OCI-LY3 (cell line): ENCODE measurements at regions not wholly inside any gene's neighbourhood (a gene's known extent, or its start where the extent isn't known, plus 50 kb on each side); places are given as distances from the start of the nearest gene placed in this dataset.
"Not testable (repeated sequence)": the region's sequence is repeated elsewhere in the genome, so short reads cannot be mapped to it uniquely, and the experiment has no call there.

Experiments
- H2AFZ ChIP-seq: fragments of 200-600, 300-600 bp; shearing (Covaris generic); 2 replicates; pipeline ENCODE4 v1.6.0; 2014; ENCODE audit warnings: antibody characterized with exemption, low read depth, low read length
- H3K27ac ChIP-seq: fragments of 200-600, 300-600 bp; sonication (generic); 2 replicates; pipeline ENCODE4 v1.5.1; 2014; ENCODE audit warnings: mild to moderate bottlenecking, low read length, moderate library complexity, mixed read lengths
- H3K27me3 ChIP-seq: fragments of 200-600, 300-600 bp; sonication (generic); 2 replicates; pipeline ENCODE4 v1.6.1; 2014; ENCODE audit warnings: low read depth, low read length, mixed read lengths
- H3K36me3 ChIP-seq: fragments of 200-600, 300-600 bp; sonication (generic); replicated peaks from 2 replicates; pipeline ENCODE3; 2014; ENCODE audit warnings: low read depth, low read length, mixed read lengths
- H3K4me1 ChIP-seq: fragments of 300-600, 200-600 bp; sonication (generic); 2 replicates; pipeline ENCODE4 v1.6.1; 2014; ENCODE audit warnings: low read length, mixed read lengths
- H3K4me2 ChIP-seq: fragments of 200-600, 300-600 bp; sonication (generic); 2 replicates; pipeline ENCODE4 v1.6.1; 2014; ENCODE audit warnings: low read length, mixed read lengths
- H3K4me3 ChIP-seq: fragments of 300-600, 200-600 bp; sonication (generic); 2 replicates; pipeline ENCODE4 v1.5.1; 2014; ENCODE audit warnings: antibody characterized with exemption, mild to moderate bottlenecking, low read length, moderate library complexity
- H3K79me2 ChIP-seq: fragments of 300-600, 200-600 bp; shearing (Covaris generic); 2 replicates; pipeline ENCODE4 v1.6.1; 2014; ENCODE audit warnings: mild to moderate bottlenecking, low read length, mixed read lengths
- H3K9ac ChIP-seq: fragments of 300-600, 200-600 bp; shearing (Covaris generic); 2 replicates; pipeline ENCODE4 v1.6.0; 2014; ENCODE audit warnings: mild to moderate bottlenecking, low read length, moderate library complexity
- H3K9me3 ChIP-seq: fragments of 200-600, 300-600 bp; shearing (Covaris generic); 2 replicates; pipeline ENCODE4 v1.6.1; 2014; ENCODE audit warnings: low read length, mixed read lengths; ENCODE audit not compliant: insufficient read depth
- H4K20me1 ChIP-seq: fragments of 200-600, 300-600 bp; sonication (generic); 2 replicates; pipeline ENCODE4 v1.6.1; 2016; ENCODE audit warnings: low read length, mixed read lengths; ENCODE audit not compliant: insufficient read depth
- EZH2phosphoT487 ChIP-seq: fragments of 200-600 bp; shearing (Covaris generic); IDR thresholded peaks from 2 replicates; pipeline ENCODE4 v1.6.1; 2018; ENCODE audit warnings: antibody characterized with exemption, mixed run types, low read depth
- TF ChIP-seq, protein P1 (sequence below): fragments of 200-600, 300-600 bp; sonication (generic); IDR thresholded peaks from 2 replicates; pipeline ENCODE4 v1.5.1; 2014; ENCODE audit warnings: antibody characterized with exemption, low read length, low read depth

DNA sequence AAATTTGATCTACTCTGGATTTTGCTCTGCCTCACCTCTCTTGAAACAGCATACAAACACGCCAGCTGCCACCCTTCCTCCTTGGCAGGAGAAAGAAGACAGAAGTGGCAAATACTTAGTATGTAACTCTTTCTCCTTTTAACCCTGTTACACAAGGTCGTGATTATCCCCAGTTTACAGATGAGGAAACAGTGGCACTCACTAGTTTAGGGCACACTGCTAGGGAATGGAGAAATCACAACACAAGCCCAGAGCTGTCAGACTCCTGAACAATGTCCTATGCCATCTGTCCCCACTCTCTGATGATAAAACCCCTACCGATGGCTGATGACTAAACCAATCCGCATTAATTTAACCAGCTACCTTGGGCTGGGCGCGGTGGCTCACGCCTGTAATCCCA is 79.7 kb downstream of the FGD2 start:
- H3K4me3 ChIP-seq = no peak overlapping the region
- H3K9ac ChIP-seq = no peak overlapping the region
- H3K79me2 ChIP-seq = no peaks in the 10 kb centered on the region
- no peak overlapping the region for H3K27ac ChIP-seq
- no peak for TF ChIP-seq EZH2phosphoT487
- TF ChIP-seq, protein P1, sequence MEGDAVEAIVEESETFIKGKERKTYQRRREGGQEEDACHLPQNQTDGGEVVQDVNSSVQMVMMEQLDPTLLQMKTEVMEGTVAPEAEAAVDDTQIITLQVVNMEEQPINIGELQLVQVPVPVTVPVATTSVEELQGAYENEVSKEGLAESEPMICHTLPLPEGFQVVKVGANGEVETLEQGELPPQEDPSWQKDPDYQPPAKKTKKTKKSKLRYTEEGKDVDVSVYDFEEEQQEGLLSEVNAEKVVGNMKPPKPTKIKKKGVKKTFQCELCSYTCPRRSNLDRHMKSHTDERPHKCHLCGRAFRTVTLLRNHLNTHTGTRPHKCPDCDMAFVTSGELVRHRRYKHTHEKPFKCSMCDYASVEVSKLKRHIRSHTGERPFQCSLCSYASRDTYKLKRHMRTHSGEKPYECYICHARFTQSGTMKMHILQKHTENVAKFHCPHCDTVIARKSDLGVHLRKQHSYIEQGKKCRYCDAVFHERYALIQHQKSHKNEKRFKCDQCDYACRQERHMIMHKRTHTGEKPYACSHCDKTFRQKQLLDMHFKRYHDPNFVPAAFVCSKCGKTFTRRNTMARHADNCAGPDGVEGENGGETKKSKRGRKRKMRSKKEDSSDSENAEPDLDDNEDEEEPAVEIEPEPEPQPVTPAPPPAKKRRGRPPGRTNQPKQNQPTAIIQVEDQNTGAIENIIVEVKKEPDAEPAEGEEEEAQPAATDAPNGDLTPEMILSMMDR = no peak
- no peak overlapping the region for H3K4me2 ChIP-seq
- H3K36me3 ChIP-seq = no peaks in the 10 kb centered on the region
- no peaks in the 10 kb centered on the region for H3K9me3 ChIP-seq
- no peaks in the 10 kb centered on the region for H3K27me3 ChIP-seq
- no peaks in the 10 kb centered on the region for H4K20me1 ChIP-seq
- no peak overlapping the region for H2AFZ ChIP-seq
- H3K4me1 ChIP-seq = no peaks in the 10 kb centered on the region

DNA sequence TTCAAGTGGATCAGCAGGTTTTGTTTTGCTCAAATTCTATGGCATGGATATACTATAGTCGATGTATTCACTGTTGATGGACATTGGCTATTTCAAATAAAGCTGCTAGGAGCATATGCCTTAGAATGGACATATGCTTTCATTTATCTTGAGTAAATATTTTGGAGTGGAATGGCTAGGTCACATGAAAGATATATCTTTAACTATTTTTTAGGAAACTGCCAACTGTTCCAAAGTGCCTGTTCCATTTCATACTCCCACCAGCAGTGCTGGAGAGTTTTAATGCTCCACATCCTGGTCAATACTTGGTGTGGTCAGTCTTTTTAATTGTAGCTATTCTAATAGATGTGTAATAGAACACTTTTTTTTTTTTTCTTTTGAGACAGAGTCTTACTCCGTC is 81.1 kb upstream of the PIM1 start:
- H3K9ac ChIP-seq = no peak overlapping the region
- H2AFZ ChIP-seq = no peak overlapping the region
- no peaks in the 10 kb centered on the region for H3K27me3 ChIP-seq
- H3K4me3 ChIP-seq = no peak overlapping the region
- peaks cover 9% of the 10 kb centered on the region for H3K4me1 ChIP-seq
- H3K36me3 ChIP-seq = no peaks in the 10 kb centered on the region
- no peaks in the 10 kb centered on the region for H3K79me2 ChIP-seq
- H4K20me1 ChIP-seq = no peaks in the 10 kb centered on the region
- H3K4me2 ChIP-seq = no peak overlapping the region
- H3K27ac ChIP-seq = no peak overlapping the region
- TF ChIP-seq, protein P1 = no peak
- no peak for TF ChIP-seq EZH2phosphoT487
- H3K9me3 ChIP-seq = no peaks in the 10 kb centered on the region

DNA sequence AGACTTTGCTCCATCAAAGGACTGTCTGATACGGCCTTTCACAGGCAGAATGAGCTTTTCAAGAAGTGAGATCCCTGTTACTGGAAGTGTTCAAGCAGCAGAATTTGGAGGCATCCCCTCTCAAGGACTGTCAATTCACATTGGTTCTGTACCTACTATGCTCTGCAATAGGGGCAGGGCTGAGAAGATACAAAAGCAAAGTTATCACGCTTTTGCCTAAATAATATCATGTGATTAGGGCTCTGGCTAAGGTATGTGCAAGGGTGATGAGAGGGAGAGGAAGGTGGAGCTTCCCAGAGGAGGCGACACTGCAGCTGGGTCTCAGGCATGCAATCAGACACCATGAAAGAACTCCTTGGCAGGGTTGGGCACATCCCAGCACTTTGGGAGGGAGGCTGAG is 80.2 kb upstream of the PIM1 start:
- no peak overlapping the region for H2AFZ ChIP-seq
- H3K36me3 ChIP-seq = no peaks in the 10 kb centered on the region
- no peak for TF ChIP-seq EZH2phosphoT487
- TF ChIP-seq, protein P1 = no peak
- no peaks in the 10 kb centered on the region for H3K79me2 ChIP-seq
- no peaks in the 10 kb centered on the region for H4K20me1 ChIP-seq
- H3K27ac ChIP-seq = no peak overlapping the region
- no peak overlapping the region for H3K9ac ChIP-seq
- peaks cover 9% of the 10 kb centered on the region for H3K4me1 ChIP-seq
- no peaks in the 10 kb centered on the region for H3K27me3 ChIP-seq
- no peaks in the 10 kb centered on the region for H3K9me3 ChIP-seq
- H3K4me3 ChIP-seq = no peak overlapping the region
- no peak overlapping the region for H3K4me2 ChIP-seq

DNA sequence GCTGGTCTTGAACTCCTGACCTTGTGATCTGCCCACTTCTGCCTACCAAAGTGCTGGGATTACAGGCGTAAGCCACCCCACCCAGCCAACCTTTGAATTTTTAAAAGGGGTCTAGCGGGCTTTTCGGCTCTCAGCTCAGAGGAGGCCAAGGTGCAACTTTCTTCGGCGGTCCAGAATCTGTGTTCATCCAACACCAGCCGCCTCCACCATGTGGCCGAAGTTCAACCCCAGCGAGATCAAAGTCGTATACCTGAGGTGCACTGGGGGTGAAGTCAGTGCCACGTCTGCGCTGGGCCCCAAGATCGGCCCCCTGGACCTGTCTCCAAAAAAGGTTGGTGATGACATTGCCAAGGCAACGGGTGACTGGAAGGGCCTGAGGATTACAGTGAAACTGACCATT is 78.8 kb upstream of the PIM1 start:
- H3K27me3 ChIP-seq, H3K4me2 ChIP-seq, H4K20me1 ChIP-seq, H3K27ac ChIP-seq, H3K9me3 ChIP-seq, H3K9ac ChIP-seq, H3K4me1 ChIP-seq, H3K79me2 ChIP-seq, H3K4me3 ChIP-seq, H2AFZ ChIP-seq, H3K36me3 ChIP-seq: not testable (repeated sequence)

DNA sequence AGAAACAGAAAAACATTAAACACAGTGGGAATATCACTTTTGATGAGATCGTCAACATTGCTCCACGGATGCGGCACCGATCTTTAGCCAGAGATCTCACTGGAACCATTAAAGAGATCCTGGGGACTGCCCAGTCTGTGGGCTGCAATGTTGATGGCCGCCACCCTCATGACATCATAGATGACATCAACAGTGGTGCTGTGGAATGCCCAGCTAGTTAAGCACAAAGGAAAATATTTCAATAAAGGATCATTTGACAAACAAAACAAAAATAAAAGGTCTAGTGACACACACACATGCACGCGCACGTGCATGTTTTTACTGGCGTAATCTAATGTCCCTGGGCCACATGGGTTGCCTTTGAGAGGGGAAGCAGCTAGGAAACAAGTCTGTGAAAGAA is 78.4 kb upstream of the PIM1 start:
- H2AFZ ChIP-seq, H3K27ac ChIP-seq, H3K27me3 ChIP-seq, H3K4me1 ChIP-seq, H3K79me2 ChIP-seq, H4K20me1 ChIP-seq, H3K4me2 ChIP-seq, H3K9me3 ChIP-seq, H3K36me3 ChIP-seq, H3K9ac ChIP-seq, H3K4me3 ChIP-seq: not testable (repeated sequence)
